Renal cortex interstitium (tissue), 11 donors: ENCODE measurements at regions not wholly inside any gene's neighbourhood (a gene's known extent, or its start where the extent isn't known, plus 50 kb on each side); places are given as distances from the start of the nearest gene placed in this dataset.
"Not testable (repeated sequence)": the region's sequence is repeated elsewhere in the genome, so short reads cannot be mapped to it uniquely, and the experiment has no call there.

ENCODE experiments used
- DNase-seq, 11 donors: peaks; one replicate each; pipeline ENCODE4 v3.0.0-alpha.2; 2013; ENCODE audit warnings: low read depth in 9 of 11, low spot score in 4 of 11; ENCODE audit errors: extremely low read depth in 1 of 11

DNA sequence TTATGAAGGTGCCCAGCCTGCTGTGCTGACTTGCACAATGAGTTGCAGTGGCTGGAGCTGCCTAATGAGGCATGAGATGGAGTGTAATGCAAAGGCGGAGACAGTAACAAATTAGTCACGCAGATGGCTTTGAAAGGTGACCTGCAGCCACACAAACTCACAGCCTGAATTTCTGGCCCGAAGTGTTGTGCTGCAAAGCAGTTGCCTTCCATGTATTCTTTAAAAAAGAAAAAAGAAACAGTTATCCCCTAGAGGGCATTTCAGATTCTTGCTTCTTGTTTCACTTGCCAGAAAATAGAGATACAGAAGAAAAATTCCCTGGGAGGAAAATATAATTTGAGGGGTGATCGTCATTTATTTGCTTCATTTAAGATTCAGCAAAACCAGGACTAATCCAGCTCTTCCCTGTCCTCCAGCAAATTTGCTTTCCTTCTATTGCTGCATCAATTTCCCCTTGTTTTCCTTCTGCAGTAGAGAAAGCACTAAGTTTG lies 239.9 kb downstream of the ADRA2A start:
- DNase-seq = peak in 9 of 11 donors; percentile 3 to 61 (median 41)

DNA sequence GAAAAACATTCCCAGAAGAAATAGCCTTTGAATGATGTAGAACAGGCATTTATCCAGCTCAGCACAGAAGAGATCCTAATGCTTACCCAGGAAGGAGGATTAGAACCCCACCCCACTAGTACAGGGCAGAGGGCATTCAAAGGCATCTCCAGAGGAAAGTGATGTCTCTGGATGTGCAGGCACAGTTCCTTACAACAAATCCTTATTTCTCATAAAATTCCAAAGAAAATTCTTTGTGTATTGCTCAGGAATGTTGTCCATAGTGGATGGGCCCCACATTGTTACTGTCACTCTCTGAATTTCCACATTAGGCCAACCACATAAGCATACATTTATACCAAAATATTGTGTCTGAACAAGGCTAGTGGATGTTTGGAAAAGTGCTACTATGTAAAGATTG lies 243.0 kb downstream of the ADRA2A start:
- no peak for DNase-seq

DNA sequence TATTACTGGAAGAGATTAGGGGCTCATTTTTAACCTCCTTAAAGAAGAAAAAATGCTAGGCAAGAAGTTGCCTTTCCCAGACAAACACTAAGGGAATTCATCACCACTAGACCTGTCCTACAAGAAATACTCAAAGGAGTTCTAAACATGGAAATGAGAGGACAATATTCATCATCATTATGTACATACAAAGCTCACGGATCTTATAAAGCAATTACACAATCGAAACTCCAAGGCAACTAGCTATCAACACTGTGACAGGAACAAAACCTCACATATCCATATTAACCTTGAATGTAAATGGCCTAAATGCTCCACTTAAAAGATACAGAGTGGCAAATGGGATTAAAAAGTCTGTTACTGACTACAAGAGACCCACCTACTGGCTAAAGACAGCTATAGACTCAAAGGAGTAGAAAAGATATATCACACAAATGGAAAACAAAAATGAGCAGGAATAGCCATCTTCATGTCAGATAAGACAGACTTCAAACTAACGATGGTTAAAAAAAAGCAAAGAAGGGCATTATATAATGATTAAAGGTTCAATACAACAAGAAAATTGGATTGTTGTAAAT lies 246.6 kb downstream of the ADRA2A start:
- no peak for DNase-seq

- DNase-seq = not testable (repeated sequence)
Observed at GRCh38 chr10:111332174-111332573, 255.3 kb downstream of the ADRA2A start.

DNA sequence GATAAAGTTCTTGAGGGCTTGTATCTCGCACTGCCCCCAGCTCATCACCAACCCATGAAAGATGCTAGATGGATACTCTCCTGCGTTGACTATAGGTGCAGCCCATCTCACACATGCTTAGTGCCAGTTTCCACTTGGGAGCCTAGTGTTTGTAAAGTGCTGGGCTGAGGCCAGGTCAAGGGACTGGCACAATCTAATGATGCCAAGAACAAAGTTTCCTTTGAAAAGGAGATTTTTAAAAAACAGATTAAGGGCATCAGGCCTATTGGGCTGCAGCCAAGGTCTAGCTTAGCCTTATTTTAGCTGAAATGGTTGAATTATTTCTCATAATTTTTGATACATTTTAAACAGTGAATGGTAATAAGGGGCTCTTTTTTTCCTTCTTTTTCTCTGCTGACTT lies 259.0 kb downstream of the ADRA2A start:
- no peak for DNase-seq

DNA sequence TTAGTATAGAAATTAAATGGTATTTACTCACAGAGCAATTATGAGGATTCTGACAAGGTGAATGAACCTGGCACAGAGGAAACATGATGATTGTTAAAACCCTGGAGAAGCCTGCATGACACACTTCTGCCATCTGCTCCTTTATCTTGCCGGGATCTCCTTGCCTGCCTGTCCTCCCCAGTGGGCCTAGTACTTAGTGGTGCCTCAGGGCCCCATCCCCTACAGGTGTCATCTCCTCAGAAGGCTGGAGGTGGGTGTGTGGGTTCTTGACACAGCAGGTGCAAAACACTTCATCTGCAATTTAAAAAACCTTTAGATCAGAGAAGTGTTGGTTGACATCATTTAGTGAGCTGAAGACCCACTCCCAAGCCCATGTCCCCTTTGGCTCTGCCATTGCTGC lies 261.2 kb downstream of the ADRA2A start:
- no peak for DNase-seq

DNA sequence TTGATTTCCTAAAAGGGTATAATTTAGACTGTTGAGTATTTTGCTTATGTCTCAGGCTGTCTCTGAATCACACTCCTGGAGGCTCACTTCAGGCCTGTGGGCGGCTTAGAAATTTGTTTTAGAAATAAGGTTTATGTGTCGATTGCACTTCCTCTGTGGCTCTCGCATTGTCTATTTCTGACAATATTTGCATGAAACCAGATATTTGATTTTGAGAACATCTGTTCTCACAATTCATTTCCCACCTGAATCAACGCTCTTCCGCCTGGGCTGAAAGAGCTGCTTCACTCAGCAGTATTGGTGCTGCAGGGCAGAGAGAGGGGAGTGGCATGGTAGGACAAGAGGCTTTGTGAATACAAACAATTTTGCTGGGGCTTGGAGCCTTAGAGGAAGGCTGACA lies 262.0 kb downstream of the ADRA2A start:
- no peak for DNase-seq

DNA sequence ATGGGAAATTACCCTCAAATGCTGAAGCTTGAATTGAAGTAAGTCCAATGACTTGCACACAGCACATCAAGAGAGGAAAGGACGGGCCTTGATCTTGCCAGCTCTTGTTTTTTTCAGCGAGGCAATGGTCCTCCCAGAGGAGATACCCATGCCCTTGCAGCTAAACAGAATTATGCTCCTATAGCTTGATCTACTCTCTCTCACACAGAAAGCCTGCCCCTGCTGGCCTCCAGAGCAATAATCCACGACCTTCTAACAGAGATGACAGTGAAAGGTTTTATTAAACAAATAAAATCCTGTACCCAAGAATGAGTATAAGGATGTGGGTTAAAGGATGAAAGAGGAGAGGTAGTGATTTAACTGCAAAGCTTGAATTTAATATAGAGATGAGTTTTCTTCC lies 268.0 kb downstream of the ADRA2A start:
- no peak for DNase-seq

- no peak for DNase-seq
Observed at GRCh38 chr10:111347386-111348013, 270.7 kb downstream of the ADRA2A start.

DNA sequence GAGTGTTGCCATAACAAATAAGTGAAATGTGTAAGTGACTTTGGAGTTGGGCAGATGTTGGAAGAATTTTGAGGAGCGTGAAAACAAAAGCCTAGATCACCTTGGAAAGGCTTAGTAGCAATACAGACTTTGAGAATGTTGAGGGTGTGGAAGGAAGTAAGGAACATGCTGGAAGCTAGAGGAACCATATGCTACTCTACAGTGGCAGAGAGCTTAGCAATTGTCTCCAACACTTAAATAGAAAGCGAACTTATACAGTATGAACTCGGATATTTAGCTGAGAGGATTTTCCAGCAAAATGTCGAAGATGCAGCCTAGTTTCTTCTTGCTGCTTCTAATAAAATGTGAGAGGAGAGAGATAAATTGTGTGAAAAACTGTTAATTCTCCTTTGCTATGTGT lies 271.2 kb downstream of the ADRA2A start:
- DNase-seq = no peak

- no peak for DNase-seq
Observed at GRCh38 chr10:111354859-111355258, 278.0 kb downstream of the ADRA2A start.

DNA sequence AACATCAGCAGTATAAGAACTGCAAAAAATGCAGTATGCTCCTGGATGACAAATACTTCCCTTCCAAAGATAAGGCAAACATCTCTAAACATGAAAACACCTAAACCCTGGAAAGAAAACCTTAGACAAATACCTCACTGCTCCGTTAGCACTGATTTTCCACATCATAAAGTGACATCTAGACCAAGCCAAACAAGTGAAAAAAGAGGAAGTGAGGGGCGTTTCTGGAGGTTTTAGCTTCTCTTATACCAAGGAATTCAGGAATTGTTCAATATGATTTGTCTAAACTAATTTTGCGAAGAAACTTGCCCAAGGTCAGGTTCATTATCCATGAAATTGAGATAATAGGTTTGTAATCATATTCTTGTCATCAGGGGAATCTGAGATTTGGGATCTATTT lies 279.7 kb downstream of the ADRA2A start:
- no peak for DNase-seq

GRCh38 chr10:111357859-111358258 lies 281.0 kb downstream of the ADRA2A start:
- no peak for DNase-seq

- DNase-seq = peak in 8 of 11 donors; percentile 12 to 39 (median 18)
Observed at GRCh38 chr10:111360260-111360925, 283.6 kb downstream of the ADRA2A start.

GRCh38 chr10:111367531-111367930 lies 290.7 kb downstream of the ADRA2A start:
- DNase-seq = no peak

DNA sequence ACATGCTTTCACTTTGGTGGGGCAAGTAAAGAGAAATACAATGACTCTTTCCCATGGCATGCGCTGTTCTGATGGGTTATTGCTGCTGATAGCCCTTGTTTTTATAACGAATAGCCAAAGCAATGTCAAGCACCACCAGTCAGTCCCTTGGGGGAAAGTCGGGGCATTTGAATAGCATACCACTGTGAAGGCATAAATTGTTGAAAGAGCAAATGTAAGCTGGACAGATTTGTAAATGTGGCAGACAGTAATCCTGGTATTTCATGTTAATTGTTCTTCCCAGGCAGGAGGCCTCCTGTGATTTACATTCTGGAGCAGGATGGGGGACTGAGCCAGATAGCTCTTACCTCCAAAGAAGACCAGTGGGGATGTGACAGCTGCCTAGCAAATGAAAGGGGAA lies 293.3 kb downstream of the ADRA2A start:
- DNase-seq = no peak

GRCh38 chr10:111373696-111374095 lies 296.9 kb downstream of the ADRA2A start:
- DNase-seq = no peak

- no peak for DNase-seq
Observed at GRCh38 chr10:111379534-111380187, 302.8 kb downstream of the ADRA2A start.

DNA sequence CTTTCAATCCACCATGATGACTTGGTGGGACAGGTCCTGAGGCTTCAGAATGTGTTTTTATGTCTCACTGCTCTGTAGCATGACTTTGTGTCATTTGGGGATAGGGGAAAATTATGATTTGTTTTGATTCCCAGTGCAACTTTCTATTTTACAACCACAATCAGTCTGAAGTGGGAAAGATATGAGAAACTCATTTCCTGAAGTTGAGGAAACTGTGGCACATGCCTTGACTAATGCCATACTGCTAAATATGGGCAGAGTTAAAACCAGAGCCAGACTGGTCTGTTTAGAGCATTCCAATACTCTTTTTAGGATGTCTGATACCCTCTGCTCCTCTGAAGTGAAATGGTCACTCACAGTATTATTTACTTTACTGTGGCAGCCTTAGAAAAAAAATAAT lies 307.7 kb downstream of the ADRA2A start:
- DNase-seq = no peak
